WTC11 (cell line): ENCODE measurements at regions not wholly inside any gene's neighbourhood (a gene's known extent, or its start where the extent isn't known, plus 50 kb on each side); places are given as distances from the start of the nearest gene placed in this dataset.

Experiments used
- ATAC-seq: fragments of 200-7000 bp; cut with Tn5 transposase; 2 replicates; pipeline ENCODE4 v1.10.0; 2021; ENCODE audit warnings: mild to moderate bottlenecking, moderate library complexity
- CTCF ChIA-PET: fragments of 300-600 bp; sonication (Branson Sonifier 250); formaldehyde crosslinking; loops from one replicate; lab custom pipeline; 2021; ENCODE audit warnings: antibody characterized with exemption; lab: Charles Lee
- POLR2A ChIA-PET: fragments of 350-600 bp; sonication (Branson Sonifier 250); formaldehyde crosslinking; loops from one replicate; lab custom pipeline; 2021; ENCODE audit warnings: antibody characterized with exemption; lab: Charles Lee
- DNase-seq: peaks from one replicate; pipeline ENCODE4 v3.0.0; 2021; ENCODE audit warnings: low spot score
- H3K27ac Mint-ChIP-seq: 2 replicates; pipeline ENCODE4 v1.8.0; 2021; ENCODE audit warnings: mixed read lengths
- H3K27me3 Mint-ChIP-seq: 2 replicates; pipeline ENCODE4 v1.8.0; 2021; ENCODE audit warnings: low read depth, mild to moderate bottlenecking, moderate library complexity, mixed read lengths
- H3K36me3 Mint-ChIP-seq: 2 replicates; pipeline ENCODE4 v1.8.0; 2021; ENCODE audit warnings: mixed read lengths
- H3K4me1 Mint-ChIP-seq: 2 replicates; pipeline ENCODE4 v1.8.0; 2022; ENCODE audit warnings: mixed read lengths
- H3K4me3 Mint-ChIP-seq: 2 replicates; pipeline ENCODE4 v1.8.0; 2021; ENCODE audit warnings: mild to moderate bottlenecking, moderate library complexity, mixed read lengths
- H3K9me3 Mint-ChIP-seq: 2 replicates; pipeline ENCODE4 v1.8.0; 2021; ENCODE audit warnings: mixed read lengths
- AFF4 ChIP-seq: sonication (generic); formaldehyde crosslinking; IDR thresholded peaks from 2 replicates; pipeline ENCODE4 v1.8.1; 2023; ENCODE audit warnings: mild to moderate bottlenecking, missing genetic modification reagents, borderline replicate concordance
- ATF2 ChIP-seq: sonication (generic); formaldehyde crosslinking; IDR thresholded peaks from 2 replicates; pipeline ENCODE4 v1.8.1; 2022; ENCODE audit warnings: low read depth, missing genetic modification reagents, borderline replicate concordance
- CREB1 ChIP-seq: sonication (generic); formaldehyde crosslinking; IDR thresholded peaks from 2 replicates; pipeline ENCODE4 v1.8.0; 2023; ENCODE audit warnings: mild to moderate bottlenecking, missing genetic modification reagents
- ELF4 ChIP-seq: sonication (generic); formaldehyde crosslinking; IDR thresholded peaks from 2 replicates; pipeline ENCODE4 v1.8.1; 2022; ENCODE audit warnings: low read depth, mild to moderate bottlenecking, moderate library complexity, missing genetic modification reagents
- FOXJ3 ChIP-seq: sonication (generic); formaldehyde crosslinking; IDR thresholded peaks from 2 replicates; pipeline ENCODE4 v1.9.0; 2021; ENCODE audit warnings: missing genetic modification reagents, mild to moderate bottlenecking, borderline replicate concordance
- FOXP1 ChIP-seq: sonication (generic); formaldehyde crosslinking; IDR thresholded peaks from 2 replicates; pipeline ENCODE4 v1.8.0; 2022; ENCODE audit warnings: missing genetic modification reagents, mild to moderate bottlenecking, moderate library complexity, borderline replicate concordance
- JUN ChIP-seq: sonication (generic); formaldehyde crosslinking; IDR thresholded peaks from 2 replicates; pipeline ENCODE4 v1.8.0; 2023; ENCODE audit warnings: mild to moderate bottlenecking, missing genetic modification reagents
- KAT7 ChIP-seq: sonication (generic); formaldehyde crosslinking; IDR thresholded peaks from 2 replicates; pipeline ENCODE4 v1.8.1; 2023; ENCODE audit warnings: missing genetic modification reagents, mild to moderate bottlenecking, borderline replicate concordance
- NFATC4 ChIP-seq: fragments of 250-450 bp; sonication (Bioruptor Pico); IDR thresholded peaks from 2 replicates; pipeline ENCODE4 v1.9.0; 2021; ENCODE audit warnings: mild to moderate bottlenecking
- NFE2L1 ChIP-seq: sonication (generic); formaldehyde crosslinking; IDR thresholded peaks from 2 replicates; pipeline ENCODE4 v1.8.1; 2023; ENCODE audit warnings: missing genetic modification reagents
- NR3C1 ChIP-seq: sonication (generic); formaldehyde crosslinking; conservative IDR thresholded peaks from 2 replicates; pipeline ENCODE4 v1.8.1; 2023; ENCODE audit warnings: low read depth, mild to moderate bottlenecking, missing genetic modification reagents
- PRDM15 ChIP-seq: sonication (generic); formaldehyde crosslinking; IDR thresholded peaks from 2 replicates; pipeline ENCODE4 v1.8.0; 2022; ENCODE audit warnings: missing genetic modification reagents
- PRRX2 ChIP-seq: fragments of 250-450 bp; sonication (Bioruptor Pico); IDR thresholded peaks from 2 replicates; pipeline ENCODE4 v1.8.0; 2021; ENCODE audit warnings: mild to moderate bottlenecking
- TEAD4 ChIP-seq: sonication (generic); formaldehyde crosslinking; IDR thresholded peaks from 2 replicates; pipeline ENCODE4 v1.8.0; 2022; ENCODE audit warnings: mild to moderate bottlenecking, missing genetic modification reagents
- ZNF121 ChIP-seq: sonication (generic); formaldehyde crosslinking; IDR thresholded peaks from 2 replicates; pipeline ENCODE4 v1.8.0; 2023; ENCODE audit warnings: missing genetic modification reagents
- ZNF232 ChIP-seq: sonication (generic); formaldehyde crosslinking; IDR thresholded peaks from 2 replicates; pipeline ENCODE4 v1.8.0; 2022; ENCODE audit warnings: mild to moderate bottlenecking, missing genetic modification reagents
- ZNF263 ChIP-seq: sonication (generic); formaldehyde crosslinking; IDR thresholded peaks from 2 replicates; pipeline ENCODE4 v1.8.1; 2022; ENCODE audit warnings: low read depth, mild to moderate bottlenecking, moderate library complexity, missing genetic modification reagents
- ZNF317 ChIP-seq: sonication (generic); formaldehyde crosslinking; IDR thresholded peaks from 2 replicates; pipeline ENCODE4 v1.8.1; 2023; ENCODE audit warnings: low read depth, mild to moderate bottlenecking, moderate library complexity, missing genetic modification reagents, borderline replicate concordance
- ZNF416 ChIP-seq: fragments of 250-450 bp; sonication (Bioruptor Pico); IDR thresholded peaks from 2 replicates; pipeline ENCODE4 v1.9.0; 2021; ENCODE audit warnings: mild to moderate bottlenecking, inconsistent platforms
- ZNF671 ChIP-seq: fragments of 250-450 bp; sonication (Bioruptor Pico); IDR thresholded peaks from 2 replicates; pipeline ENCODE4 v1.8.0; 2021; ENCODE audit warnings: mild to moderate bottlenecking
- TF ChIP-seq, protein P1 (sequence below): sonication (generic); formaldehyde crosslinking; IDR thresholded peaks from 2 replicates; pipeline ENCODE4 v1.8.1; 2023; ENCODE audit warnings: mild to moderate bottlenecking, missing genetic modification reagents
- TF ChIP-seq, protein P2 (sequence below): sonication (generic); formaldehyde crosslinking; IDR thresholded peaks from 2 replicates; pipeline ENCODE4 v1.8.1; 2022; ENCODE audit warnings: low read depth, mild to moderate bottlenecking, moderate library complexity, missing genetic modification reagents, borderline replicate concordance

GRCh38 chr18:55763298-55763697 lies 175.3 kb upstream of the TCF4 start (continued):
- no peak for TF ChIP-seq AFF4
- TF ChIP-seq ZNF232 (CRISPR knock-in tag), result no peak
- TF ChIP-seq KAT7, result no peak
- TF ChIP-seq ZNF317 (CRISPR knock-in tag), result no peak
- no peak for TF ChIP-seq TEAD4 (CRISPR knock-in tag)

GRCh38 chr18:55762424-55762823 lies 174.4 kb upstream of the TCF4 start:
- DNase-seq, result no peak
- Mint-ChIP-seq H3K27ac (no peak overlapping the region), H3K36me3 (no peaks in the 10 kb centered on the region), H3K4me3 (no peak overlapping the region), H3K27me3 (no peaks in the 10 kb centered on the region), H3K9me3 (no peaks in the 10 kb centered on the region; the same call in 1 of the 2 replicates), H3K4me1 (peaks cover 66% of the 10 kb centered on the region)
- TF ChIP-seq, protein P1, sequence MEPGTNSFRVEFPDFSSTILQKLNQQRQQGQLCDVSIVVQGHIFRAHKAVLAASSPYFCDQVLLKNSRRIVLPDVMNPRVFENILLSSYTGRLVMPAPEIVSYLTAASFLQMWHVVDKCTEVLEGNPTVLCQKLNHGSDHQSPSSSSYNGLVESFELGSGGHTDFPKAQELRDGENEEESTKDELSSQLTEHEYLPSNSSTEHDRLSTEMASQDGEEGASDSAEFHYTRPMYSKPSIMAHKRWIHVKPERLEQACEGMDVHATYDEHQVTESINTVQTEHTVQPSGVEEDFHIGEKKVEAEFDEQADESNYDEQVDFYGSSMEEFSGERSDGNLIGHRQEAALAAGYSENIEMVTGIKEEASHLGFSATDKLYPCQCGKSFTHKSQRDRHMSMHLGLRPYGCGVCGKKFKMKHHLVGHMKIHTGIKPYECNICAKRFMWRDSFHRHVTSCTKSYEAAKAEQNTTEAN (CRISPR knock-in tag), result no peak
- TF ChIP-seq ZNF263 (CRISPR knock-in tag) (no peak), JUN (no peak), ZNF671 (no peak), ATF2 (CRISPR knock-in tag) (no peak), NFATC4 (CRISPR knock-in tag) (no peak), FOXJ3 (CRISPR knock-in tag) (no peak), NFE2L1 (CRISPR knock-in tag) (no peak), FOXP1 (no peak), TEAD4 (CRISPR knock-in tag) (no peak), ZNF416 (CRISPR knock-in tag) (no peak), CREB1 (CRISPR knock-in tag) (no peak), ELF4 (CRISPR knock-in tag) (no peak), ZNF121 (CRISPR knock-in tag) (no peak), NR3C1 (no peak), PRDM15 (CRISPR knock-in tag) (no peak), PRRX2 (CRISPR knock-in tag) (no peak)
- TF ChIP-seq, protein P2, sequence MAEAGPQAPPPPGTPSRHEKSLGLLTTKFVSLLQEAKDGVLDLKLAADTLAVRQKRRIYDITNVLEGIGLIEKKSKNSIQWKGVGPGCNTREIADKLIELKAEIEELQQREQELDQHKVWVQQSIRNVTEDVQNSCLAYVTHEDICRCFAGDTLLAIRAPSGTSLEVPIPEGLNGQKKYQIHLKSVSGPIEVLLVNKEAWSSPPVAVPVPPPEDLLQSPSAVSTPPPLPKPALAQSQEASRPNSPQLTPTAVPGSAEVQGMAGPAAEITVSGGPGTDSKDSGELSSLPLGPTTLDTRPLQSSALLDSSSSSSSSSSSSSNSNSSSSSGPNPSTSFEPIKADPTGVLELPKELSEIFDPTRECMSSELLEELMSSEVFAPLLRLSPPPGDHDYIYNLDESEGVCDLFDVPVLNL (CRISPR knock-in tag), result no peak
- POLR2A ChIA-PET, result no interaction called here
- ATAC-seq, result no peak
- CTCF ChIA-PET, result interaction anchor here (1.2 kb wide), 1 partner anchor 528 kb away, joined by 3 read pairs; no protein-coding TSS in a partner anchor
